Mesenchymal stem cell (in vitro differentiated cells and primary cell): ENCODE measurements at regions not wholly inside any gene's neighbourhood (a gene's known extent, or its start where the extent isn't known, plus 50 kb on each side); places are given as distances from the start of the nearest gene placed in this dataset.

Source experiments
- DNase-seq: peaks from one replicate; pipeline ENCODE4 v3.0.0-alpha.2; 2013
- H2AFZ ChIP-seq: one replicate; pipeline ENCODE4 v1.6.1; 2013; ENCODE audit warnings: low read depth, mild to moderate bottlenecking, control low read depth, inconsistent platforms, low read length, moderate library complexity
- H2AK5ac ChIP-seq: 2 replicates; pipeline ENCODE4 v1.6.1; 2013; ENCODE audit warnings: low read length, moderate library complexity, mild to moderate bottlenecking, inconsistent platforms; ENCODE audit not compliant: severe bottlenecking
- H2BK120ac ChIP-seq: one replicate; pipeline ENCODE4 v1.6.1; 2013; ENCODE audit warnings: low read depth, mild to moderate bottlenecking, inconsistent platforms, low read length, moderate library complexity
- H2BK12ac ChIP-seq, 2 experiments: one replicate each; pipeline ENCODE4 v1.6.1; 2013; ENCODE audit warnings: inconsistent platforms in 2 of 2, low read length in 2 of 2, mild to moderate bottlenecking in 2 of 2, moderate library complexity in 2 of 2, control low read depth in 1 of 2
- H2BK15ac ChIP-seq: one replicate; pipeline ENCODE4 v1.6.1; 2013; ENCODE audit warnings: mild to moderate bottlenecking, low read depth, inconsistent platforms; ENCODE audit not compliant: poor library complexity, severe bottlenecking
- H2BK5ac ChIP-seq: 2 replicates; pipeline ENCODE4 v1.6.1; 2013; ENCODE audit warnings: low read depth, mild to moderate bottlenecking, low read length, control low read depth, inconsistent platforms; ENCODE audit not compliant: poor library complexity, severe bottlenecking
- H3K14ac ChIP-seq, 2 experiments: one replicate each; pipeline ENCODE4 v1.6.1; 2013; ENCODE audit warnings: inconsistent platforms in 2 of 2, low read length in 2 of 2, control low read depth in 1 of 2, mild to moderate bottlenecking in 1 of 2, moderate library complexity in 1 of 2
- H3K18ac ChIP-seq, 2 experiments: one replicate each; pipeline ENCODE4 v1.6.1; 2013; ENCODE audit warnings: inconsistent platforms in 2 of 2, low read length in 2 of 2, control low read depth in 1 of 2, low read depth in 1 of 2, mild to moderate bottlenecking in 1 of 2
- H3K23ac ChIP-seq, 2 experiments: one replicate each; pipeline ENCODE4 v1.6.1; 2013; ENCODE audit warnings: inconsistent platforms in 2 of 2, low read length in 2 of 2, mild to moderate bottlenecking in 2 of 2, moderate library complexity in 2 of 2, control low read depth in 1 of 2
- H3K27ac ChIP-seq: 2 replicates; pipeline ENCODE4 v1.5.1; 2013; ENCODE audit warnings: mild to moderate bottlenecking, moderate library complexity, low read length, control low read depth, inconsistent platforms; ENCODE audit not compliant: poor library complexity, severe bottlenecking
- H3K27me3 ChIP-seq, 2 experiments: 2 replicates each; pipeline versions ENCODE4 v1.6.1 to v1.7.0; 2013; ENCODE audit warnings: low read length in 2 of 2, mild to moderate bottlenecking in 2 of 2, moderate library complexity in 2 of 2, control low read depth in 1 of 2, inconsistent platforms in 1 of 2; ENCODE audit not compliant: control insufficient read depth in 1 of 2, insufficient read depth in 1 of 2
- H3K36me3 ChIP-seq, 2 experiments: 2 replicates each; pipeline versions ENCODE4 v1.6.1 to v1.7.0; 2013; ENCODE audit warnings: low read length in 2 of 2, control low read depth in 1 of 2, inconsistent platforms in 1 of 2, low read depth in 1 of 2, mild to moderate bottlenecking in 1 of 2; ENCODE audit not compliant: insufficient read depth in 2 of 2, control insufficient read depth in 1 of 2
- H3K4ac ChIP-seq, 2 experiments: one replicate each; pipeline ENCODE4 v1.6.1; 2013; ENCODE audit warnings: inconsistent platforms in 2 of 2, low read length in 2 of 2, mild to moderate bottlenecking in 2 of 2, moderate library complexity in 2 of 2, control low read depth in 1 of 2, low read depth in 1 of 2
- H3K4me1 ChIP-seq: 2 replicates; pipeline ENCODE4 v1.6.1; 2013; ENCODE audit warnings: low read depth, low read length, control low read depth; ENCODE audit not compliant: control insufficient read depth, insufficient read depth
- H3K4me2 ChIP-seq: 2 replicates; pipeline ENCODE4 v1.6.1; 2013; ENCODE audit warnings: low read length, mild to moderate bottlenecking, inconsistent platforms; ENCODE audit not compliant: poor library complexity, severe bottlenecking
- H3K4me3 ChIP-seq, 2 experiments: 2 replicates each; pipeline versions ENCODE4 v1.5.1 to v1.7.0; 2013; ENCODE audit warnings: low read length in 2 of 2, mild to moderate bottlenecking in 2 of 2, control low read depth in 1 of 2, low read depth in 1 of 2; ENCODE audit not compliant: insufficient read depth in 1 of 2
- H3K79me1 ChIP-seq: replicated peaks from 2 replicates; pipeline ENCODE4 v1.6.1; 2013; ENCODE audit warnings: mild to moderate bottlenecking, control low read depth, low read length, inconsistent platforms; ENCODE audit not compliant: poor library complexity, severe bottlenecking
- H3K9ac ChIP-seq: 2 replicates; pipeline ENCODE4 v1.7.0; 2013; ENCODE audit warnings: mild to moderate bottlenecking, low read length, moderate library complexity
- H3K9me3 ChIP-seq: 2 replicates; pipeline ENCODE4 v1.7.0; 2013; ENCODE audit warnings: mild to moderate bottlenecking, low read length; ENCODE audit not compliant: control insufficient read depth
- H4K8ac ChIP-seq: one replicate; pipeline ENCODE4 v1.6.1; 2013; ENCODE audit warnings: inconsistent platforms, mild to moderate bottlenecking, low read length, moderate library complexity
- H4K91ac ChIP-seq: one replicate; pipeline ENCODE4 v1.6.1; 2013; ENCODE audit warnings: mild to moderate bottlenecking, low read length, inconsistent platforms
- WGBS: methylation state at CpG from one replicate; pipeline ENCODE4 v1.1.7; 2013; ENCODE audit warnings: mixed read lengths; 5-methylcytosine and 5-hydroxymethylcytosine counted together

DNA sequence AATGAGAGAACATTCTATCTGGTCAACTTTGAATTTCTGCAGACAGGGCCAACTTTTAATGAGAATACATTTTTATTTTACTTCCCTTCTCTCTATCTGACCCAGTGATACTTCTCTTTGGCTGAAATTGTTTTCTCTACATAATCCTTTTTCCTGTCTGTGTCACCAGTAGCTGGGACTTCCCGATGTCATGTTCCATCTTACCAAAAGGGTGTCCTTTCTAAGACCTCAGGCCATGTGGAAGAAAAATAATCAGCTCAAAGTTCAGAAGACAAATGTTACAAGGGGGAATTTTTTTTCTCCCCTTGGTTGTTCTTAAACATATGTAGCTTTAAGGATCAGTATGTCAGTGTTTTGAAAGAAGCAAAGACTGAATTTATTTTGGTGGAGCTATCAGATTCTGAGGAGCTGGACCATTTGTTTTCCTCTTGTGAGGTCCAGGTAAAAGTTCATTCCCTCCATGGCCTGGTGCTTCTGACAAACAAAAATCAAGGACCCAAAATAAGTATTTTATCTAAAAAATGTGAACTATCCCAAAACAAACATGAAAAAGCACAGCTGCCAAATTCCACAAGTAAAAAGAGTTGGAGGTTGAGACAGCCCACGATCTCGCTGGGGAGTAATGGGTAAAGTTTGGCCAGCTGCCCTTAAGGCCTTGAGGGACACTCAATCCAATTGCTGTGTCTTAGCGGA lies 859.4 kb upstream of the NR2F2 start:
- no peak overlapping the region for H3K4me2 ChIP-seq
- no peak overlapping the region for H2BK5ac ChIP-seq
- no peak overlapping the region for H3K23ac ChIP-seq
- H3K27ac ChIP-seq = no peak overlapping the region
- no peaks in the 10 kb centered on the region for H3K27me3 ChIP-seq
- H2BK120ac ChIP-seq = no peak overlapping the region
- no peak overlapping the region for H2BK12ac ChIP-seq
- no peaks in the 10 kb centered on the region for H3K79me1 ChIP-seq
- no peak overlapping the region for H2BK15ac ChIP-seq
- H2AFZ ChIP-seq = no peak overlapping the region
- no peak overlapping the region for H3K4me3 ChIP-seq
- no peak overlapping the region for H4K91ac ChIP-seq
- H2AK5ac ChIP-seq = no peak overlapping the region
- H3K9ac ChIP-seq = no peak overlapping the region
- H3K36me3 ChIP-seq = peaks cover 0 to 3% of the 10 kb centered on the region in 2 experiments
- no peaks in the 10 kb centered on the region for H3K4me1 ChIP-seq
- H4K8ac ChIP-seq = no peak overlapping the region
- no peak for DNase-seq
- 84% methylated on average over 4 of the region's 4 CpGs for WGBS
- H3K14ac ChIP-seq = no peak overlapping the region
- no peaks in the 10 kb centered on the region for H3K9me3 ChIP-seq
- H3K4ac ChIP-seq = no peak overlapping the region
- H3K18ac ChIP-seq = no peak overlapping the region

- Histone ChIP-seq H2AK5ac (no peak overlapping the region), H2BK5ac (no peak overlapping the region), H3K4me3 (no peak overlapping the region), H3K4me2 (no peak overlapping the region), H2BK12ac (no peak overlapping the region), H3K18ac (no peak overlapping the region), H3K14ac (no peak overlapping the region), H4K8ac (no peak overlapping the region), H3K23ac (no peak overlapping the region), H3K4ac (no peak overlapping the region), H2BK15ac (no peak overlapping the region), H2AFZ (no peak overlapping the region), H3K36me3 (peaks cover 0 to 3% of the 10 kb centered on the region in 2 experiments), H3K27ac (no peak overlapping the region), H3K4me1 (no peaks in the 10 kb centered on the region), H2BK120ac (no peak overlapping the region), H4K91ac (no peak overlapping the region), H3K9me3 (no peaks in the 10 kb centered on the region), H3K79me1 (no peaks in the 10 kb centered on the region), H3K27me3 (no peaks in the 10 kb centered on the region), H3K9ac (no peak overlapping the region)
- DNase-seq = no peak
- WGBS = 94% methylated on average over 2 of the region's 5 CpGs
These were observed 858.8 kb upstream of the NR2F2 start for GRCh38 chr15:95471690-95472086.

- no peak overlapping the region for H3K4me3 ChIP-seq
- no peak overlapping the region for H2BK15ac ChIP-seq
- H2BK12ac ChIP-seq = no peak overlapping the region
- H3K4ac ChIP-seq = no peak overlapping the region
- no peak overlapping the region for H3K9ac ChIP-seq
- no peak for DNase-seq
- H2BK5ac ChIP-seq = no peak overlapping the region
- 100% methylated on average over 2 of the region's 5 CpGs for WGBS
- H3K18ac ChIP-seq = no peak overlapping the region
- H3K27me3 ChIP-seq = no peaks in the 10 kb centered on the region
- H3K23ac ChIP-seq = no peak overlapping the region
- no peak overlapping the region for H2BK120ac ChIP-seq
- no peak overlapping the region for H3K27ac ChIP-seq
- no peak overlapping the region for H3K14ac ChIP-seq
- H3K79me1 ChIP-seq = no peaks in the 10 kb centered on the region
- no peaks in the 10 kb centered on the region for H3K9me3 ChIP-seq
- no peak overlapping the region for H2AFZ ChIP-seq
- no peaks in the 10 kb centered on the region for H3K4me1 ChIP-seq
- H2AK5ac ChIP-seq = no peak overlapping the region
- H4K8ac ChIP-seq = no peak overlapping the region
- H3K4me2 ChIP-seq = no peak overlapping the region
- H4K91ac ChIP-seq = no peak overlapping the region
- no peaks in the 10 kb centered on the region for H3K36me3 ChIP-seq
These were observed 855.4 kb upstream of the NR2F2 start for GRCh38 chr15:95475067-95475466.

DNA sequence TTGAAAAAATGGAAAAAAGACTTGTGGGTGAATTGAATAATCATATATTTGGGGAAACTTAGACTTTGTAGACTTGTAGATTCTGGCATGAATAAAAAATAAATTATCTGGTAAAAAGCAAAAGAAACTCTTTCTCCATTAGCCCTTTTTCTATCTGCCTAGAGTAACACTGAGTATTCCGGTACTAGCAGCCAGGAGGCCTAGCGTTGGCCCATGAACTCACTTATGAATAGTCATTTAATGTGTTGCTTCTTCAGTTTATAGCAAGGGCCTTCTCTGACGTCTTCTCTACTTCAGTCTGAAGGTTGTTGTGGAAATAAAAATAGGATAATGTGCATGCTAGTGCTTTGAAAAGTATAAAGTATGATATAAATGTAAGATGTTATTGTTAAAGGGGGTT lies 851.2 kb upstream of the NR2F2 start:
- Histone ChIP-seq H2BK5ac (no peak overlapping the region), H3K18ac (no peak overlapping the region), H3K4me3 (no peak overlapping the region), H3K27me3 (no peaks in the 10 kb centered on the region), H3K27ac (no peak overlapping the region), H3K36me3 (no peaks in the 10 kb centered on the region), H3K79me1 (no peaks in the 10 kb centered on the region), H2AFZ (no peak overlapping the region), H3K4ac (no peak overlapping the region), H2AK5ac (no peak overlapping the region), H2BK15ac (no peak overlapping the region), H3K4me2 (no peak overlapping the region), H3K9ac (no peak overlapping the region), H4K91ac (no peak overlapping the region), H3K9me3 (peaks cover 2% of the 10 kb centered on the region), H3K23ac (no peak overlapping the region), H3K14ac (no peak overlapping the region), H2BK12ac (no peak overlapping the region), H3K4me1 (no peaks in the 10 kb centered on the region), H2BK120ac (no peak overlapping the region), H4K8ac (no peak overlapping the region)
- DNase-seq = no peak
- WGBS = 92% methylated on average over 3 of the region's 3 CpGs
